ENCODE measurements at regions not wholly inside any gene's neighbourhood (a gene's known extent, or its start where the extent isn't known, plus 50 kb on each side); places are given as distances from the start of the nearest gene placed in this dataset.

GRCh38 chr15:38882221-38882620, 317.6 kb upstream of the RASGRP1 start:
- no peak for TF ChIP-seq CTCF (IDR thresholded peaks at IDR 0.05; ENCODE audit: low read depth, low read length, missing control alignments)
- in situ Hi-C loops (cut with HindIII; ENCODE audit: low pct_ligation_motif_present, low sequenced_read_pairs), result no loop called here
- no peak for DNase-seq
- no peaks in the 10 kb centered on the region for H3K36me3 ChIP-seq (replicated peaks)
- no peak overlapping the region for H3K27ac ChIP-seq
- no peaks in the 10 kb centered on the region for H3K27me3 ChIP-seq (replicated peaks)
- H3K4me3 ChIP-seq (ENCODE audit: low read depth, low read length), result no peak overlapping the region

GRCh38 chr15:38883987-38884386, 319.4 kb upstream of the RASGRP1 start:
- H3K27ac ChIP-seq, result peak overlapping the region; percentile 82
- H3K27me3 ChIP-seq (replicated peaks), result no peaks in the 10 kb centered on the region
- no peaks in the 10 kb centered on the region for H3K36me3 ChIP-seq (replicated peaks)
- peak; percentile 61 for DNase-seq
- H3K4me3 ChIP-seq (ENCODE audit: low read depth, low read length), result no peak overlapping the region
- TF ChIP-seq CTCF (IDR thresholded peaks at IDR 0.05; ENCODE audit: low read depth, low read length, missing control alignments), result no peak
- in situ Hi-C loops (cut with HindIII; ENCODE audit: low pct_ligation_motif_present, low sequenced_read_pairs), result no loop called here

- peak; percentile 61 for DNase-seq
- Histone ChIP-seq H3K4me3 (ENCODE audit: low read depth, low read length) (no peak overlapping the region), H3K27me3 (replicated peaks) (no peaks in the 10 kb centered on the region), H3K36me3 (replicated peaks) (no peaks in the 10 kb centered on the region), H3K27ac (peak overlapping the region; percentile 82)
- in situ Hi-C loops (cut with HindIII; ENCODE audit: low pct_ligation_motif_present, low sequenced_read_pairs), result no loop called here
- no peak for TF ChIP-seq CTCF (IDR thresholded peaks at IDR 0.05; ENCODE audit: low read depth, low read length, missing control alignments)
These were observed 320.4 kb upstream of the RASGRP1 start for GRCh38 chr15:38885001-38885400.

- Histone ChIP-seq H3K4me3 (ENCODE audit: low read depth, low read length) (no peak overlapping the region), H3K27ac (peak overlapping the region; percentile 82), H3K27me3 (replicated peaks) (no peaks in the 10 kb centered on the region), H3K36me3 (replicated peaks) (no peaks in the 10 kb centered on the region)
- no peak for DNase-seq
- TF ChIP-seq CTCF (IDR thresholded peaks at IDR 0.05; ENCODE audit: low read depth, low read length, missing control alignments), result no peak
- in situ Hi-C loops (cut with HindIII; ENCODE audit: low pct_ligation_motif_present, low sequenced_read_pairs), result no loop called here
These were observed 320.9 kb upstream of the RASGRP1 start for GRCh38 chr15:38885471-38885952.

GRCh38 chr15:38886315-38887163, 321.9 kb upstream of the RASGRP1 start:
- peak; percentile 71 for DNase-seq
- H3K27me3 ChIP-seq (replicated peaks), result no peaks in the 10 kb centered on the region
- H3K4me3 ChIP-seq (ENCODE audit: low read depth, low read length), result peak overlapping the region; percentile 22
- no peaks in the 10 kb centered on the region for H3K36me3 ChIP-seq (replicated peaks)
- peak overlapping the region; percentile 82 for H3K27ac ChIP-seq
- TF ChIP-seq CTCF (IDR thresholded peaks at IDR 0.05; ENCODE audit: low read depth, low read length, missing control alignments), result no peak
- in situ Hi-C loops (cut with HindIII; ENCODE audit: low pct_ligation_motif_present, low sequenced_read_pairs), result no loop called here

All from brain microvascular endothelial cell (primary cell).